H54 (cell line): ENCODE measurements at regions not wholly inside any gene's neighbourhood (a gene's known extent, or its start where the extent isn't known, plus 50 kb on each side); places are given as distances from the start of the nearest gene placed in this dataset.
"Not testable (repeated sequence)": the region's sequence is repeated elsewhere in the genome, so short reads cannot be mapped to it uniquely, and the experiment has no call there.

Source experiments
- DNase-seq: peaks from one replicate; pipeline ENCODE4 v3.0.0; 2011; ENCODE audit warnings: low spot score, mixed read lengths; ENCODE audit not compliant: insufficient read length
- FAIRE-seq: peaks from 3 replicates; lab custom pipeline; 2011; peaks lifted over from hg19 to GRCh38; lab: Jason Lieb, UNC
- POLR2A ChIP-seq: IDR thresholded peaks from 2 replicates; pipeline ENCODE4 v1.6.1; 2011; ENCODE audit warnings: low read depth, mild to moderate bottlenecking, low read length

GRCh38 chr11:33984682-33985389 lies 66.7 kb upstream of the CAPRIN1 start:
- TF ChIP-seq POLR2A, result no peak
- DNase-seq, result no peak
- no peak for FAIRE-seq

- DNase-seq (no peak), FAIRE-seq (no peak)
- TF ChIP-seq POLR2A, result no peak
Observed at GRCh38 chr11:33982661-33983060, 68.9 kb upstream of the CAPRIN1 start.

- TF ChIP-seq POLR2A, result no peak
- FAIRE-seq (no peak), DNase-seq (no peak)
Observed at GRCh38 chr11:33980897-33981296, 70.6 kb upstream of the CAPRIN1 start.

- DNase-seq (no peak), FAIRE-seq (no peak)
- no peak for TF ChIP-seq POLR2A
Observed at GRCh38 chr11:33978376-33978775, 73.2 kb upstream of the CAPRIN1 start.

GRCh38 chr11:33977676-33978075 lies 73.9 kb upstream of the CAPRIN1 start:
- DNase-seq, result no peak
- FAIRE-seq, result no peak
- no peak for TF ChIP-seq POLR2A

GRCh38 chr11:33976495-33977199 lies 74.9 kb upstream of the CAPRIN1 start:
- TF ChIP-seq POLR2A, result no peak
- FAIRE-seq (no peak), DNase-seq (no peak)

GRCh38 chr11:33974804-33975203 lies 76.7 kb upstream of the CAPRIN1 start:
- FAIRE-seq, result no peak
- DNase-seq, result no peak
- TF ChIP-seq POLR2A, result no peak

- not testable (repeated sequence) for DNase-seq, FAIRE-seq
Observed at GRCh38 chr11:33971530-33971929, 79.7 kb upstream of the LMO2 start.

GRCh38 chr11:33970984-33971466 lies 79.1 kb upstream of the LMO2 start:
- peak; percentile 24; the same call in 1 of the 2 replicates for TF ChIP-seq POLR2A
- peak; percentile 55 for DNase-seq
- FAIRE-seq, result no peak

- no peak for FAIRE-seq
Observed at GRCh38 chr11:33967451-33967850, 75.6 kb upstream of the LMO2 start.

GRCh38 chr11:33965032-33965431 lies 73.2 kb upstream of the LMO2 start:
- no peak for TF ChIP-seq POLR2A
- FAIRE-seq (no peak), DNase-seq (no peak)

More at GRCh38 chr11:33967451-33967850, 75.6 kb upstream of the LMO2 start:
- TF ChIP-seq POLR2A, result no peak
- DNase-seq, result no peak

- DNase-seq, result no peak
- TF ChIP-seq POLR2A, result no peak
- no peak for FAIRE-seq
Observed at GRCh38 chr11:33959855-33960400, 68.1 kb upstream of the LMO2 start.

GRCh38 chr11:33957304-33957917 lies 65.5 kb upstream of the LMO2 start:
- no peak for DNase-seq
- FAIRE-seq, result no peak
- no peak for TF ChIP-seq POLR2A

- no peak for DNase-seq
- FAIRE-seq, result no peak
- TF ChIP-seq POLR2A, result no peak
Observed at GRCh38 chr11:33956611-33957010, 64.7 kb upstream of the LMO2 start.
